ENCODE measurements at regions not wholly inside any gene's neighbourhood (a gene's known extent, or its start where the extent isn't known, plus 50 kb on each side); places are given as distances from the start of the nearest gene placed in this dataset.

- TF ChIP-seq CTCF (IDR thresholded peaks at IDR 0.05; ENCODE audit: insufficient read depth, low read length) = no peak
- TF ChIP-seq POLR2AphosphoS5 (IDR thresholded peaks at IDR 0.05; ENCODE audit: low read depth) = no peak
Observed at GRCh38 chr10:130807096-130807495, 504.4 kb downstream of the TCERG1L start.
